Hepatocyte (in vitro differentiated cells): ENCODE measurements at regions not wholly inside any gene's neighbourhood (a gene's known extent, or its start where the extent isn't known, plus 50 kb on each side); places are given as distances from the start of the nearest gene placed in this dataset.

Source experiments
- DNase-seq: peaks from one replicate; pipeline ENCODE4 v3.0.0-alpha.2; 2016; ENCODE audit warnings: low spot score
- H2AFZ ChIP-seq: fragments of 200-600 bp; sonication (generic); 2 replicates; pipeline ENCODE4 v1.6.0; 2016; ENCODE audit warnings: antibody characterized with exemption, mild to moderate bottlenecking
- H3K27ac ChIP-seq: fragments of 200-600 bp; sonication (generic); 2 replicates; pipeline ENCODE4 v1.5.1; 2016; ENCODE audit warnings: mild to moderate bottlenecking
- H3K27me3 ChIP-seq: fragments of 200-600 bp; sonication (generic); 2 replicates; pipeline ENCODE4 v1.6.1; 2016
- H3K36me3 ChIP-seq: fragments of 200-600 bp; sonication (generic); replicated peaks from 2 replicates; pipeline ENCODE4 v1.5.1; 2016; ENCODE audit warnings: low read depth; ENCODE audit not compliant: insufficient read depth
- H3K4me1 ChIP-seq: fragments of 200-600 bp; sonication (generic); 2 replicates; pipeline ENCODE4 v1.5.1; 2016; ENCODE audit warnings: mild to moderate bottlenecking, moderate library complexity; ENCODE audit not compliant: insufficient read depth
- H3K4me2 ChIP-seq: fragments of 200-600 bp; sonication (generic); 2 replicates; pipeline ENCODE4 v1.6.0; 2016
- H3K4me3 ChIP-seq: fragments of 200-600 bp; sonication (generic); 2 replicates; pipeline ENCODE4 v1.5.1; 2016; ENCODE audit warnings: mild to moderate bottlenecking
- H3K79me2 ChIP-seq: fragments of 200-600 bp; sonication (generic); 2 replicates; pipeline ENCODE4 v1.6.0; 2017; ENCODE audit warnings: mild to moderate bottlenecking
- H3K9me2 ChIP-seq: fragments of 200-600 bp; sonication (generic); replicated peaks from 2 replicates; pipeline ENCODE4 v1.6.0; 2017; ENCODE audit warnings: mild to moderate bottlenecking; ENCODE audit not compliant: insufficient read depth
- H3K9me3 ChIP-seq: fragments of 200-600 bp; sonication (generic); 2 replicates; pipeline ENCODE4 v1.5.1; 2016; ENCODE audit warnings: low read depth, mild to moderate bottlenecking
- H4K20me1 ChIP-seq: fragments of 200-600 bp; sonication (generic); 2 replicates; pipeline ENCODE4 v1.6.0; 2016; ENCODE audit warnings: mild to moderate bottlenecking; ENCODE audit not compliant: insufficient read depth, poor library complexity, severe bottlenecking
- EZH2 ChIP-seq: fragments of 200-600 bp; sonication (generic); IDR thresholded peaks from 2 replicates; pipeline ENCODE4 v1.6.1; 2016; ENCODE audit warnings: antibody characterized with exemption, mild to moderate bottlenecking, borderline replicate concordance
- EZH2phosphoT487 ChIP-seq: fragments of 200-600 bp; sonication (generic); IDR thresholded peaks from one replicate; pipeline ENCODE4 v1.6.1; 2018; ENCODE audit warnings: antibody characterized with exemption, mild to moderate bottlenecking, low read depth, moderate library complexity; ENCODE audit not compliant: unreplicated experiment, severe bottlenecking
- WGBS: methylation state at CpG from one replicate; pipeline ENCODE4 v1.1.6; 2016; ENCODE audit warnings: low lambda C conversion rate; ENCODE audit errors: missing lambda C conversion rate; 5-methylcytosine and 5-hydroxymethylcytosine counted together
- TF ChIP-seq, protein P1 (sequence below): fragments of 200-600 bp; sonication (generic); IDR thresholded peaks from 2 replicates; pipeline ENCODE4 v1.5.1; 2016; ENCODE audit warnings: antibody characterized with exemption, mild to moderate bottlenecking; ENCODE audit not compliant: poor library complexity

GRCh38 chr1:56139836-56140235, 439.5 kb downstream of the PLPP3 start:
- no peak for DNase-seq
- WGBS = 51% methylated on average over 5 of the region's 5 CpGs

GRCh38 chr1:56137521-56138505, 441.6 kb downstream of the PLPP3 start:
- H3K4me2 ChIP-seq = no peak overlapping the region
- no peaks in the 10 kb centered on the region for H3K36me3 ChIP-seq
- 61% methylated on average over 5 of the region's 5 CpGs for WGBS
- no peaks in the 10 kb centered on the region for H3K79me2 ChIP-seq
- H4K20me1 ChIP-seq = no peaks in the 10 kb centered on the region
- H3K9me3 ChIP-seq = no peaks in the 10 kb centered on the region
- H3K4me3 ChIP-seq = no peak overlapping the region
- DNase-seq = no peak
- peaks cover 4% of the 10 kb centered on the region for H3K4me1 ChIP-seq
- no peak overlapping the region for H3K27ac ChIP-seq
- TF ChIP-seq EZH2 = no peak
- TF ChIP-seq, protein P1, sequence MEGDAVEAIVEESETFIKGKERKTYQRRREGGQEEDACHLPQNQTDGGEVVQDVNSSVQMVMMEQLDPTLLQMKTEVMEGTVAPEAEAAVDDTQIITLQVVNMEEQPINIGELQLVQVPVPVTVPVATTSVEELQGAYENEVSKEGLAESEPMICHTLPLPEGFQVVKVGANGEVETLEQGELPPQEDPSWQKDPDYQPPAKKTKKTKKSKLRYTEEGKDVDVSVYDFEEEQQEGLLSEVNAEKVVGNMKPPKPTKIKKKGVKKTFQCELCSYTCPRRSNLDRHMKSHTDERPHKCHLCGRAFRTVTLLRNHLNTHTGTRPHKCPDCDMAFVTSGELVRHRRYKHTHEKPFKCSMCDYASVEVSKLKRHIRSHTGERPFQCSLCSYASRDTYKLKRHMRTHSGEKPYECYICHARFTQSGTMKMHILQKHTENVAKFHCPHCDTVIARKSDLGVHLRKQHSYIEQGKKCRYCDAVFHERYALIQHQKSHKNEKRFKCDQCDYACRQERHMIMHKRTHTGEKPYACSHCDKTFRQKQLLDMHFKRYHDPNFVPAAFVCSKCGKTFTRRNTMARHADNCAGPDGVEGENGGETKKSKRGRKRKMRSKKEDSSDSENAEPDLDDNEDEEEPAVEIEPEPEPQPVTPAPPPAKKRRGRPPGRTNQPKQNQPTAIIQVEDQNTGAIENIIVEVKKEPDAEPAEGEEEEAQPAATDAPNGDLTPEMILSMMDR = no peak
- TF ChIP-seq EZH2phosphoT487 = no peak
- no peaks in the 10 kb centered on the region for H3K9me2 ChIP-seq
- H3K27me3 ChIP-seq = no peaks in the 10 kb centered on the region
- H2AFZ ChIP-seq = no peak overlapping the region

More at GRCh38 chr1:56139836-56140235, 439.5 kb downstream of the PLPP3 start:
- H3K36me3 ChIP-seq = no peaks in the 10 kb centered on the region
- no peak overlapping the region for H2AFZ ChIP-seq
- H3K4me1 ChIP-seq = peaks cover 4% of the 10 kb centered on the region
- H4K20me1 ChIP-seq = no peaks in the 10 kb centered on the region
- no peaks in the 10 kb centered on the region for H3K9me2 ChIP-seq
- H3K4me3 ChIP-seq = no peak overlapping the region
- no peak overlapping the region for H3K4me2 ChIP-seq
- no peak overlapping the region for H3K27ac ChIP-seq
- no peaks in the 10 kb centered on the region for H3K27me3 ChIP-seq
- no peaks in the 10 kb centered on the region for H3K79me2 ChIP-seq
- TF ChIP-seq, protein P1 = no peak
- TF ChIP-seq EZH2 = no peak
- TF ChIP-seq EZH2phosphoT487 = no peak
- no peaks in the 10 kb centered on the region for H3K9me3 ChIP-seq

DNA sequence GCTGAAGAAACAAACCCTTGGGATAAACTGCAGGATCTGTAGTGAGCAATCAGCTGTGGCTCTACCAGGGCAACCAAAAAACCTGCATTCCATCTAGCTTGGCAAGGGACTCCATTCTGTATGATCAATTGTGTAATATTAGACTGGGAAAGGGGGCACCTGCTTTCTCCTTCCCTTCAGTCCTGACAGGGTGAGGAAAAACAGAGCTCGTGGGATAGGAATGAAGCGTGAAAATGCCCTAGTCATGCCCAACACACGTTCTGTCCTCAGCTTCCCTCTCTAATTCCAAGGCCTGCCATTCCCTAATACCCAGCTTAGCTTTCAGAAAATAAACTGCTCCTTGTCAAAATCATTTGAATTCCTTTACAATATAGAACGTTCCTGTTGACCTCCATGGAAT, 442.3 kb downstream of the PLPP3 start:
- Histone ChIP-seq H3K36me3 (no peaks in the 10 kb centered on the region), H4K20me1 (no peaks in the 10 kb centered on the region), H3K79me2 (no peaks in the 10 kb centered on the region), H3K27ac (no peak overlapping the region), H3K4me2 (no peak overlapping the region), H3K27me3 (no peaks in the 10 kb centered on the region), H3K4me3 (no peak overlapping the region), H2AFZ (no peak overlapping the region), H3K4me1 (peaks cover 4% of the 10 kb centered on the region), H3K9me3 (no peaks in the 10 kb centered on the region), H3K9me2 (no peaks in the 10 kb centered on the region)
- 74% methylated on average over 4 of the region's 4 CpGs for WGBS
- TF ChIP-seq EZH2phosphoT487 (no peak), EZH2 (no peak)
- TF ChIP-seq, protein P1 = no peak
- DNase-seq = no peak
